ENCODE measurements at regions not wholly inside any gene's neighbourhood (a gene's known extent, or its start where the extent isn't known, plus 50 kb on each side); places are given as distances from the start of the nearest gene placed in this dataset.
A peak's percentile ranks its signal among the peaks of the same experiment; 100 is the strongest.
"Not testable (repeated sequence)": the region's sequence is repeated elsewhere in the genome, so short reads cannot be mapped to it uniquely, and the experiment has no call there.

DNA sequence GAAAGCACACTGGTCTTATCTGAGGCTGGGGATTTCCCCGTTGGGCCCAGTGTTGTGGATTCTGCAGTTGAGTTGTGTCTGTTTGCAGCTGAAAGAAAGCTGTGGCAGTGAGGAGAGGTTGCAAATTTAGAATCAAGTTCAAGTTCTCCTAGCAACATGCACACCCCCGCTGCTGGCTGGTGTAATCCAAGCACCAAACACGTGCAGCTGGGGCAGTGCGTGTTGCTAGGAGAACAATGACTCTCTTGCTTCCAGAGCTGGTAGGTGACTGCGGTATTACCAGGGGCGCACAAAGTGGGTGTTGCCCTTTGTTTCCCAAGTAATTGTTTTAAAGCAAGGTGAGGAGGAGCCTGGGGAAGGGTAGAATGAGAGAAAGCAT lies 91.5 kb downstream of the IER5 start:
- no peaks in the 10 kb centered on the region for H3K36me3 Mint-ChIP-seq (ENCODE audit: low read depth)
- peaks cover 40% of the 10 kb centered on the region for H3K27me3 Mint-ChIP-seq (ENCODE audit: low read depth)
- H3K4me1 Mint-ChIP-seq (ENCODE audit: low read depth), result peaks cover 10% of the 10 kb centered on the region
- no peaks in the 10 kb centered on the region for H3K9me3 Mint-ChIP-seq (ENCODE audit: low read depth)
- DNase-seq (ENCODE audit: low spot score), result no peak
- H3K4me3 Mint-ChIP-seq (ENCODE audit: unreplicated experiment), result no peak overlapping the region
- H3K27ac Mint-ChIP-seq (ENCODE audit: unreplicated experiment), result peak overlapping the region; percentile 37
- TF ChIP-seq, protein P1, sequence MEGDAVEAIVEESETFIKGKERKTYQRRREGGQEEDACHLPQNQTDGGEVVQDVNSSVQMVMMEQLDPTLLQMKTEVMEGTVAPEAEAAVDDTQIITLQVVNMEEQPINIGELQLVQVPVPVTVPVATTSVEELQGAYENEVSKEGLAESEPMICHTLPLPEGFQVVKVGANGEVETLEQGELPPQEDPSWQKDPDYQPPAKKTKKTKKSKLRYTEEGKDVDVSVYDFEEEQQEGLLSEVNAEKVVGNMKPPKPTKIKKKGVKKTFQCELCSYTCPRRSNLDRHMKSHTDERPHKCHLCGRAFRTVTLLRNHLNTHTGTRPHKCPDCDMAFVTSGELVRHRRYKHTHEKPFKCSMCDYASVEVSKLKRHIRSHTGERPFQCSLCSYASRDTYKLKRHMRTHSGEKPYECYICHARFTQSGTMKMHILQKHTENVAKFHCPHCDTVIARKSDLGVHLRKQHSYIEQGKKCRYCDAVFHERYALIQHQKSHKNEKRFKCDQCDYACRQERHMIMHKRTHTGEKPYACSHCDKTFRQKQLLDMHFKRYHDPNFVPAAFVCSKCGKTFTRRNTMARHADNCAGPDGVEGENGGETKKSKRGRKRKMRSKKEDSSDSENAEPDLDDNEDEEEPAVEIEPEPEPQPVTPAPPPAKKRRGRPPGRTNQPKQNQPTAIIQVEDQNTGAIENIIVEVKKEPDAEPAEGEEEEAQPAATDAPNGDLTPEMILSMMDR (IDR thresholded peaks at IDR 0.05), result no peak

DNA sequence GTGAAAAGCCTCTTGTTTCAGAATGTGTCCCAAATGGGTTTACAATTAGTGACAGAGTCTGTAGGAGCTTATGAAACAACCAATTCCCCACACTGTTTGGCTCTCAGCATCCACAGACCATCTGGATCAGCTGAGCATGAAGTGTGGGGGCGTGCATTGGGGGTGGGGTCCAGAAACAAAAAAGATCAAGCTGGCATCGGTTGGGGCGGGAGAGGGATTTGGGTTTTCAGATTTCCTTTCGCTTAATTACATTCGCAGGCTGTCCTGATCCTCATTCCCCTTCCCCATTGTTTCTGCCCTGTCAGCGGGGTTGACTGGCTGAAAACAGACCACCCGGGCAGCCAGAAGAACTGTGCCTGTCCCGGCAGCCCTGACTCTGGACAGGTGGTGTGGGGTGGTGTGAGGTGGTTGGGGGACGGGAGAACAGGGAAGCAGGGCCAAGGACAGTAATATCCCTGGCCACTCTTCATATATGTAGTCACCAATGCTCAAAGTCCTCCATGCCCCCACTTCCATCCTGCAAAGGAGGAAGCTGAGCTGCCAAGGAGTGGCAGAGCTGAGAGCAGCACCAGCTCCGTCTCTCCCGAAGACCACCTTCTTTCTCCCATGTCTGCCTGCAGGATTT lies 92.0 kb downstream of the IER5 start:
- Mint-ChIP-seq H3K36me3 (ENCODE audit: low read depth) (no peaks in the 10 kb centered on the region), H3K9me3 (ENCODE audit: low read depth) (no peaks in the 10 kb centered on the region), H3K27ac (ENCODE audit: unreplicated experiment) (no peak overlapping the region), H3K4me3 (ENCODE audit: unreplicated experiment) (no peak overlapping the region), H3K4me1 (ENCODE audit: low read depth) (peaks cover 10% of the 10 kb centered on the region), H3K27me3 (ENCODE audit: low read depth) (peaks cover 45% of the 10 kb centered on the region)
- DNase-seq (ENCODE audit: low spot score), result no peak
- TF ChIP-seq, protein P1 (IDR thresholded peaks at IDR 0.05), result no peak

DNA sequence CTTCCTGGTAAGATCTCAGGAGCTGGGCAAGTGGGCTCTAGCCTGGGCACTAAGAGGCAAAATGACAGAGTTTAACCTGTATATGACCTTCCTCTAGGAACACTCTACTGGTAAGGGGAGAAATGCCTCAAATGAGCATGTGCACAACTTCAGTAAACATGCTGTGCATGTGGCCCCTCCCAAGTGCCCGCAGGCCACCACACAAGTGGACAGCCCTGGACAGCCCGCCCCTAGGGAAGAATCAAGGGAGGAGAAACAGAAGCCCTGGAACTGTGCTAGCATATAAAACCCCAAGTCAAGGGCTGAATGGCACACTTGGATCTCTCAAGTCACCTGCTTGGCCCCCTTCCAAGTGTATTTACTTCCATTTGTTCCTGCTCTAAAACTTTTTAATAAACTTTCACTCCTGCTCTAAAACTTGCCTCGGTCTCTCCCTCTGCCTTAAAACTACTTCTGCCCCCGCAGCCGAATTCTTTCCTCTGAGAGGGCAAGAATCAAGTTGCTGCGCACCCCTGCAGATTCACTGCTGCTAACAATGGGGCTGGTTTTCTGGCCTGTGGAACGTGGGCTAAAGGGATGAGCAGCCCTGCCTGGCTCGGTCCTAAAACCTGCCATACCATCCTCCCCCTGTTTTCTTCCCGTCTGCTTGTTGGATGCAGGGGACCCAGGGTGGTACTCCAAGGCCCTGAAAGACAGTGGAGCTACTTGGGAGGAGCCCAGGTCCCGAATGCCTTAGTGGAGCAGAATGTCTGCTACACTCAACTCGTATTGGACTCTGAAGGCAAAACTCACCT lies 93.5 kb downstream of the IER5 start:
- H3K27ac Mint-ChIP-seq (ENCODE audit: unreplicated experiment), result no peak overlapping the region
- no peak for DNase-seq (ENCODE audit: low spot score)
- H3K9me3 Mint-ChIP-seq (ENCODE audit: low read depth), result no peaks in the 10 kb centered on the region
- TF ChIP-seq, protein P1 (IDR thresholded peaks at IDR 0.05), result no peak
- peaks cover 10% of the 10 kb centered on the region for H3K4me1 Mint-ChIP-seq (ENCODE audit: low read depth)
- peaks cover 59% of the 10 kb centered on the region for H3K27me3 Mint-ChIP-seq (ENCODE audit: low read depth)
- H3K4me3 Mint-ChIP-seq (ENCODE audit: unreplicated experiment), result no peak overlapping the region
- H3K36me3 Mint-ChIP-seq (ENCODE audit: low read depth), result no peaks in the 10 kb centered on the region

DNA sequence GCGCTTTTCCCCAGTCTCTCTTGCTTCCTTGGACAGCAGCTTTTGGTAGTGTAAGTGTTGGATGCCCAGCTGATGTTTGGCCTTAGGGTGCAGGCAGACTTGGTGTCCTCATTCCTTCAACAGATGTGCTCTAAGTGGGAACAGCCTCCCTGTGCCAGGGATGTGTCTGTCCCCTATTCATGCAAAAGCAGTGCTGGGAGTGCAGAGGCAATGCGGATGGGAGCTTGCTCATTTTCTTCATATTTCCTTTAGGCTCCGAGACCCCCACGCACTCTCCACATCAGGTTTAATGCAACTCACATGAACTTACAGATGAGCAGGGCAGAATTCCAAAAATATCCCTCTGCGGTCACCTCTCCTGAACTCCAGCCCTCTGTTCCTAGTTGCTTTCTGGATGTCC lies 96.1 kb downstream of the IER5 start:
- Mint-ChIP-seq H3K4me1 (ENCODE audit: low read depth) (peaks cover 8% of the 10 kb centered on the region), H3K27me3 (ENCODE audit: low read depth) (peaks cover 60% of the 10 kb centered on the region), H3K4me3 (ENCODE audit: unreplicated experiment) (no peak overlapping the region), H3K36me3 (ENCODE audit: low read depth) (no peaks in the 10 kb centered on the region), H3K27ac (ENCODE audit: unreplicated experiment) (no peak overlapping the region), H3K9me3 (ENCODE audit: low read depth) (no peaks in the 10 kb centered on the region)
- TF ChIP-seq, protein P1 (IDR thresholded peaks at IDR 0.05), result no peak
- no peak for DNase-seq (ENCODE audit: low spot score)

DNA sequence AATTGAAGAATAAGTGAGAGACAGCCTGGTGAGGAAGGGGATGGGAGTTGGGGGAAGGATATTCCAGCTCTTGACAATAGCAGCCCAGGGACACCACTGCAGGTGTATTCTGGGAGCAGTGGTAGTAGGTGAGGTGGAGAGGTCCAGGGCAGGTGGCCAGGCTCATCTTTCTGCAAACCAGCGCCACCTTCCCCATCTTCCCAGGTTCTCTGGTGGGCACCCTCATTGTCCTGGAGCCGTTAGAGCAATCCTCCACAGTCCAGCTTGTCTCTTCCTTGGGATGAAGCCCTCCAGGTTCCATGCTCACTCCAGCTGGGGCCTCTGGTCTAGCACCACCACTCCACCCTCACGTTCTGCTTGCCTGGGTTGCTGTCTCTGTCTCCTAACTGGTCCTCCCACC lies 97.0 kb downstream of the IER5 start:
- no peak overlapping the region for H3K27ac Mint-ChIP-seq (ENCODE audit: unreplicated experiment)
- TF ChIP-seq, protein P1 (IDR thresholded peaks at IDR 0.05), result no peak
- H3K9me3 Mint-ChIP-seq (ENCODE audit: low read depth), result no peaks in the 10 kb centered on the region
- no peak overlapping the region for H3K4me3 Mint-ChIP-seq (ENCODE audit: unreplicated experiment)
- H3K4me1 Mint-ChIP-seq (ENCODE audit: low read depth), result peaks cover 3% of the 10 kb centered on the region
- H3K27me3 Mint-ChIP-seq (ENCODE audit: low read depth), result peaks cover 55% of the 10 kb centered on the region
- no peak for DNase-seq (ENCODE audit: low spot score)
- no peaks in the 10 kb centered on the region for H3K36me3 Mint-ChIP-seq (ENCODE audit: low read depth)

DNA sequence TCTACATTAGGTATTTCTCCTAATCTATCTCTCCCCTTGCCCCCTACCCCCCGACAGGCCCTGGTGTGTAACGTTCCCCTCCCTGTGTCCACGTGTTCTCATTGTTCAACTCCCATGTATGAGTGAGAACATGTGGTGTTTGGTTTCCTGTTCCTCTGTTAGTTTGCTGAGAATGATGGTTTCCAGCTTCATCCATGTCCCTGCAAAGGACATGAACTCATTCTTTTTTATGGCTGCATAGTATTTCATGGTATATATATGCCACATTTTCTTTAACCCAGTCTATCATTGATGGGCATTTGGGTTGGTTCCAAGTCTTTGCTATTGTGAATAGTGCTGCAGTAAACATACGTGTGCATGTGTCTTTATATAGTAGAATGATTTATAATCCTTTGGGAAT lies 97.6 kb downstream of the IER5 start:
- not testable (repeated sequence) for H3K9me3 Mint-ChIP-seq (ENCODE audit: low read depth); H3K4me1 Mint-ChIP-seq (ENCODE audit: low read depth); H3K36me3 Mint-ChIP-seq (ENCODE audit: low read depth); H3K27ac Mint-ChIP-seq (ENCODE audit: unreplicated experiment); H3K4me3 Mint-ChIP-seq (ENCODE audit: unreplicated experiment); DNase-seq (ENCODE audit: low spot score)
- peaks cover 58% of the 10 kb centered on the region for H3K27me3 Mint-ChIP-seq (ENCODE audit: low read depth)

All from chondrocyte (in vitro differentiated cells).